Body of pancreas (tissue), 4 donors: ENCODE measurements at regions not wholly inside any gene's neighbourhood (a gene's known extent, or its start where the extent isn't known, plus 50 kb on each side); places are given as distances from the start of the nearest gene placed in this dataset.

Source experiments
- ATAC-seq: fragments of 150-250 bp; one replicate; pipeline ENCODE4 v1.9.1; 2016
- DNase-seq, 4 donors: peaks; one replicate each; pipeline ENCODE4 v3.0.0-alpha.2; 2019
- H3K27ac ChIP-seq, 4 donors: fragments of 200-600 bp; sonication (generic); 1 replicate in 3 of 4; 2 replicates in 1 of 4; pipeline versions ENCODE4 v1.5.1 to v1.6.1; 2016 to 2019; ENCODE audit warnings: mild to moderate bottlenecking in 1 of 4, mixed read lengths in 1 of 4, moderate library complexity in 1 of 4
- H3K27me3 ChIP-seq, 2 donors: fragments of 200-600 bp; sonication (generic); one replicate each; pipeline ENCODE4 v1.6.0; 2016; ENCODE audit warnings: mild to moderate bottlenecking in 1 of 2
- H3K36me3 ChIP-seq, 2 donors: fragments of 200-600 bp; sonication (generic); replicated peaks in 1 of 2; 2 replicates each; pipeline ENCODE4 v1.5.1; 2016; ENCODE audit warnings: low read depth in 2 of 2; ENCODE audit not compliant: insufficient read depth in 1 of 2
- H3K4me1 ChIP-seq: fragments of 200-600 bp; sonication (generic); one replicate; pipeline ENCODE4 v1.6.0; 2016
- H3K4me3 ChIP-seq, 2 donors: fragments of 200-600 bp; sonication (generic); 1 replicate in 1 of 2; 2 replicates in 1 of 2; pipeline ENCODE4 v1.5.1; 2016 to 2019
- H3K9me3 ChIP-seq, 3 donors: fragments of 200-600 bp; sonication (generic); 1 replicate in 2 of 3; 2 replicates in 1 of 3; pipeline ENCODE4 v1.5.1; 2016
- CTCF ChIP-seq, 7 experiments: fragments of 450-650 bp in 4 of 7; fragments of 200-600 bp in 3 of 7; sonication (generic) in 3 of 7; IDR thresholded peaks; one replicate each; pipeline ENCODE4 v1.5.1; 2016 to 2019; ENCODE audit warnings: antibody characterized with exemption in 7 of 7
- POLR2A ChIP-seq, 3 donors: fragments of 450-650 bp; IDR thresholded peaks; one replicate each; pipeline ENCODE4 v1.6.1; 2016; ENCODE audit warnings: antibody characterized with exemption in 3 of 3, mild to moderate bottlenecking in 2 of 3
- WGBS, 2 donors: methylation state at CpG; one replicate each; pipeline ENCODE4 v1.1.5; 2017; 5-methylcytosine and 5-hydroxymethylcytosine counted together
- intact Hi-C: fragments of 100-400 bp; cut with DNase I; formaldehyde crosslinking; loops from one replicate; pipeline ENCODE4 v1.15.1; 2023

- Histone ChIP-seq H3K27me3 (no peaks in the 10 kb centered on the region), H3K4me3 (no peak overlapping the region), H3K27ac (no peak overlapping the region), H3K4me1 (no peaks in the 10 kb centered on the region), H3K9me3 (no peaks in the 10 kb centered on the region), H3K36me3 (no peaks in the 10 kb centered on the region)
- ATAC-seq = no peak
- intact Hi-C loops = no loop called here
- 61 to 76% methylated on average over 4 of the region's 4 CpGs for WGBS, 2 donors
- no peak for DNase-seq
- TF ChIP-seq POLR2A (IDR thresholded peaks at IDR 0.05) = no peak
- TF ChIP-seq CTCF (IDR thresholded peaks at IDR 0.05) = no peak
Measured at GRCh38 chr13:34405410-34406181, 536.5 kb upstream of the NBEA start.

GRCh38 chr13:34408640-34409039 is 533.4 kb upstream of the NBEA start:
- no peaks in the 10 kb centered on the region for H3K4me1 ChIP-seq
- H3K27ac ChIP-seq = no peak overlapping the region
- intact Hi-C loops = no loop called here
- H3K36me3 ChIP-seq = no peaks in the 10 kb centered on the region
- no peaks in the 10 kb centered on the region for H3K27me3 ChIP-seq
- 92 to 100% methylated on average over 2 of the region's 2 CpGs for WGBS, 2 donors
- no peaks in the 10 kb centered on the region for H3K9me3 ChIP-seq
- no peak for ATAC-seq
- DNase-seq = no peak
- TF ChIP-seq CTCF (IDR thresholded peaks at IDR 0.05) (no peak), POLR2A (IDR thresholded peaks at IDR 0.05) (no peak)
- H3K4me3 ChIP-seq = no peak overlapping the region

GRCh38 chr13:34409496-34410182 is 532.4 kb upstream of the NBEA start:
- intact Hi-C loops = no loop called here
- Histone ChIP-seq H3K36me3 (no peaks in the 10 kb centered on the region), H3K27me3 (no peaks in the 10 kb centered on the region), H3K9me3 (no peaks in the 10 kb centered on the region), H3K4me1 (no peaks in the 10 kb centered on the region), H3K27ac (no peak overlapping the region), H3K4me3 (no peak overlapping the region)
- 56 to 61% methylated on average over 7 of the region's 7 CpGs for WGBS, 2 donors
- no peak for ATAC-seq
- TF ChIP-seq POLR2A (IDR thresholded peaks at IDR 0.05) (no peak), CTCF (IDR thresholded peaks at IDR 0.05) (no peak)
- no peak for DNase-seq

- H3K9me3 ChIP-seq = no peaks in the 10 kb centered on the region
- H3K27ac ChIP-seq = no peak overlapping the region
- ATAC-seq (no peak), DNase-seq (no peak)
- no peaks in the 10 kb centered on the region for H3K4me1 ChIP-seq
- TF ChIP-seq POLR2A (IDR thresholded peaks at IDR 0.05) (no peak), CTCF (IDR thresholded peaks at IDR 0.05) (no peak)
- whole genome bisulfite sequencing, 2 donors = 82% methylated on average over 4 of the region's 4 CpGs
- H3K36me3 ChIP-seq = no peaks in the 10 kb centered on the region
- no peaks in the 10 kb centered on the region for H3K27me3 ChIP-seq
- intact Hi-C loops = no loop called here
- no peak overlapping the region for H3K4me3 ChIP-seq
Measured at GRCh38 chr13:34410678-34411077, 531.4 kb upstream of the NBEA start.
